ENCODE measurements at regions not wholly inside any gene's neighbourhood (a gene's known extent, or its start where the extent isn't known, plus 50 kb on each side); places are given as distances from the start of the nearest gene placed in this dataset.

- in situ Hi-C loops (cut with MboI; ENCODE audit: low pct_unique_long_range_greater_than_20kb in 2 of 9, low sequenced_read_pairs in 9 of 9, unreplicated experiment in 9 of 9) = no loop called here
- H3K27ac ChIP-seq = no peak overlapping the region
These were observed 149.7 kb upstream of the TANK start for GRCh38 chr2:161010503-161011015.

GRCh38 chr2:161017780-161018470 lies 142.3 kb upstream of the TANK start:
- in situ Hi-C loops (cut with MboI; ENCODE audit: low pct_unique_long_range_greater_than_20kb in 2 of 9, low sequenced_read_pairs in 9 of 9, unreplicated experiment in 9 of 9) = no loop called here
- no peak overlapping the region for H3K4me3 ChIP-seq
- WGBS, 10 experiments = 17 to 93% (median 63%) methylated on average over 1 to 3 of the region's 3 CpGs; no CpG with 5 or more reads in 2 of the 10 experiments
- H3K27ac ChIP-seq = no peak overlapping the region
- no peaks in the 10 kb centered on the region for H3K4me1 ChIP-seq (replicated peaks in 1 of 2)
- peak in 2 of 8 experiments; percentile 21 to 25 for ATAC-seq (replicated peaks in 6 of 8)

More at GRCh38 chr2:161010503-161011015, 149.7 kb upstream of the TANK start:
- no peak for ATAC-seq (replicated peaks in 6 of 8)
- Histone ChIP-seq H3K4me3 (no peak overlapping the region), H3K4me1 (replicated peaks in 1 of 2) (no peaks in the 10 kb centered on the region)
- 50 to 100% methylated on average over 1 to 2 of the region's 7 CpGs; no CpG with 5 or more reads in 8 of the 10 experiments for WGBS, 10 experiments

- in situ Hi-C loops (cut with MboI; ENCODE audit: low pct_unique_long_range_greater_than_20kb in 2 of 9, low sequenced_read_pairs in 9 of 9, unreplicated experiment in 9 of 9) = no loop called here
- Histone ChIP-seq H3K27ac (no peak overlapping the region), H3K4me1 (replicated peaks in 1 of 2) (no peaks in the 10 kb centered on the region), H3K4me3 (no peak overlapping the region)
- no peak for ATAC-seq (replicated peaks in 6 of 8)
- 36 to 97% (median 67%) methylated on average over 2 to 5 of the region's 5 CpGs; no CpG with 5 or more reads in 1 of the 10 experiments for whole genome bisulfite sequencing, 10 experiments
These were observed 140.9 kb upstream of the TANK start for GRCh38 chr2:161019311-161019710.

GRCh38 chr2:161020437-161020836 lies 139.8 kb upstream of the TANK start:
- no peak for ATAC-seq (replicated peaks in 6 of 8)
- Histone ChIP-seq H3K27ac (no peak overlapping the region), H3K4me3 (no peak overlapping the region), H3K4me1 (replicated peaks in 1 of 2) (no peaks in the 10 kb centered on the region)
- in situ Hi-C loops (cut with MboI; ENCODE audit: low pct_unique_long_range_greater_than_20kb in 2 of 9, low sequenced_read_pairs in 9 of 9, unreplicated experiment in 9 of 9) = no loop called here
- 71 to 100% (median 86%) methylated on average over 1 to 2 of the region's 2 CpGs; no CpG with 5 or more reads in 3 of the 10 experiments for WGBS, 10 experiments

GRCh38 chr2:161028581-161028980 lies 131.6 kb upstream of the TANK start:
- H3K27ac ChIP-seq = no peak overlapping the region
- WGBS, 10 experiments = 83 to 100% (median 100%) methylated on average over 1 of the region's 1 CpG; no CpG with 5 or more reads in 3 of the 10 experiments
- in situ Hi-C loops (cut with MboI; ENCODE audit: low pct_unique_long_range_greater_than_20kb in 2 of 9, low sequenced_read_pairs in 9 of 9, unreplicated experiment in 9 of 9) = no loop called here
- H3K4me1 ChIP-seq (replicated peaks in 1 of 2) = no peaks in the 10 kb centered on the region
- no peak overlapping the region for H3K4me3 ChIP-seq
- ATAC-seq (replicated peaks in 6 of 8) = no peak

DNA sequence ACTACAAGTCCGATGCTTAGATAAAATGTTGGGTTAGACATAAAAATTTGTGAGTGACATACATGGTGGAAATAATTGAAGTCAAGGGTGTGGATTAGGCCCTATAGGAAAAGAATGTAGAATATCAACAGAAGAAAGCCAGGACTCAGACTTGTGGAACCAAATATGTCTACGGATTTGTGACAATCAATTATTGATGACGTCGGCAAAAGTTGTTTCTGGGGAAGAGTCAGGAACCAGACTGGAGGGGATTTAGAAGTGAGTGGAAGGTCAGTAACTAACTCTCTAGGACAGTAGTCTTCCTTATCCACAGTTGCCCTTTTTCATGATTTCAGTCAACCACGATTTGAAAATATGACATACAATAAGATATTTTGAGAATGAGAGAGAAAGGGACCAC lies 130.9 kb upstream of the TANK start:
- no peak overlapping the region for H3K4me3 ChIP-seq
- ATAC-seq (replicated peaks in 6 of 8) = no peak
- WGBS, 10 experiments = 76 to 100% (median 89%) methylated on average over 2 to 5 of the region's 5 CpGs
- H3K4me1 ChIP-seq (replicated peaks in 1 of 2) = no peaks in the 10 kb centered on the region
- H3K27ac ChIP-seq = no peak overlapping the region
- in situ Hi-C loops (cut with MboI; ENCODE audit: low pct_unique_long_range_greater_than_20kb in 2 of 9, low sequenced_read_pairs in 9 of 9, unreplicated experiment in 9 of 9) = no loop called here

DNA sequence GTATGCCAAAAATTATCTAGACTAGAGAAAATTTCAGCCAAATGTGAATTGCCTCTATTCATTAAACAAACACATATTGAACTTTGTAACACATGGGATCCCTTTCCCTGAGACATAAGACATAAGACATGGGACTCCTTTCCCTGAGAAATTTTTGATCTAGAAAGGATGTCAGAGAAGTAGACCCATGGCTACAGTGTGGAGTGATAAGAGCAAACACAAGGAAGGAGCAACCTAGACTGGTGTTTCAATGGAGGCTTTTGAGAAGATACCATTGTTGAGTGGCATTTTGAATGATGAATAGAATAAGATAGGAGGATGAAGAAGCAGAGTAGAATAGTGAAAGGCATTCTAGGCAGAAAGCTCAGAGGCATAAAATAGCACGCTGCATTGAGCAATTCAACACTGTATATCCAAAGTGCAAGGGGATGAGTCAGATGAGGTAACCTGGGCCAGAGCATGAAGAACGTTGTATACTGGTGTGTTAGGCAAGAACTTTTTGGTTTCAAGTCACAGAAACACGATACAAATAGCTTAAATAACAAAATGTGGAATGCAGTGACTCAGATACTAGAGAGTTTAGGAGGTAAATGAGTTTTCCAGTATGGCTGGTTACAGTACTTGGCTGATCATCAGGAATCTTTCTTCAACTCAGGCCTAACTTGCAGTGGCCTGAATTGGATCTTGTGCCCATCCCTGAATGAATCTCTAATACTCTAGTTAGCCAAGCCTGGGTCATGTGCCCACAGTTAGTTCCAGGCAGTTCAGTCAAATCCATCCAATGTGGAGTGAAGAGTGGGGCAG lies 129.8 kb upstream of the TANK start:
- no peak overlapping the region for H3K4me3 ChIP-seq
- peak in 2 of 8 experiments; percentile 94 to 98 for ATAC-seq (replicated peaks in 6 of 8)
- no peaks in the 10 kb centered on the region for H3K4me1 ChIP-seq (replicated peaks in 1 of 2)
- WGBS, 10 experiments = 0 to 79% (median 63%) methylated on average over 1 to 3 of the region's 3 CpGs; no CpG with 5 or more reads in 2 of the 10 experiments
- in situ Hi-C loops (cut with MboI; ENCODE audit: low pct_unique_long_range_greater_than_20kb in 2 of 9, low sequenced_read_pairs in 9 of 9, unreplicated experiment in 9 of 9) = no loop called here
- no peak overlapping the region for H3K27ac ChIP-seq

DNA sequence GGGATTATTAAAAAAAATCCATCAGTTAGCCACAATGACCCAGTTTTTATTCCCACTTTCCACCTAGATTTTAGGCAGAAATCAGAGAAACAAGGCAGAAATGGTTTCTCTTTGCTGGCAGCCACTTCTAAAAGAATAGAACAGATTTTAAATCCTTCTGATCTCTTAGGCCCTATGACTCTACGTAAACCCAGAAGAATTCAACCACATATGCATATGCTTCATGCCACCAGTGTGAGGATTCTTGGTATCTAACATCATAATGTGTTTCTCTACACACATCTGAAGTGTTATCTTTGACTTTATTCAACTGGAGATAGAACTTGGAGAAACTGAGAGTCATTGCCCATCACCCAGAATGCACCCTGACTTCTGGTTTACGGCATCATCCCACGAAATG lies 128.7 kb upstream of the TANK start:
- H3K27ac ChIP-seq = no peak overlapping the region
- no peak overlapping the region for H3K4me3 ChIP-seq
- H3K4me1 ChIP-seq (replicated peaks in 1 of 2) = no peaks in the 10 kb centered on the region
- in situ Hi-C loops (cut with MboI; ENCODE audit: low pct_unique_long_range_greater_than_20kb in 2 of 9, low sequenced_read_pairs in 9 of 9, unreplicated experiment in 9 of 9) = no loop called here
- WGBS, 10 experiments = 80 to 100% (median 90%) methylated on average over 1 to 3 of the region's 3 CpGs
- ATAC-seq (replicated peaks in 6 of 8) = peak in 1 of 8 experiments; percentile 31

GRCh38 chr2:161032635-161033034 lies 127.6 kb upstream of the TANK start:
- H3K27ac ChIP-seq = no peak overlapping the region
- H3K4me3 ChIP-seq = no peak overlapping the region
- no peaks in the 10 kb centered on the region for H3K4me1 ChIP-seq (replicated peaks in 1 of 2)
- in situ Hi-C loops (cut with MboI; ENCODE audit: low pct_unique_long_range_greater_than_20kb in 2 of 9, low sequenced_read_pairs in 9 of 9, unreplicated experiment in 9 of 9) = no loop called here
- 80 to 100% (median 95%) methylated on average over 1 to 6 of the region's 7 CpGs; no CpG with 5 or more reads in 5 of the 10 experiments for WGBS, 10 experiments
- no peak for ATAC-seq (replicated peaks in 6 of 8)

- no peak for ATAC-seq (replicated peaks in 6 of 8)
- Histone ChIP-seq H3K4me3 (no peak overlapping the region), H3K27ac (no peak overlapping the region), H3K4me1 (replicated peaks in 1 of 2) (no peaks in the 10 kb centered on the region)
- in situ Hi-C loops (cut with MboI; ENCODE audit: low pct_unique_long_range_greater_than_20kb in 2 of 9, low sequenced_read_pairs in 9 of 9, unreplicated experiment in 9 of 9) = no loop called here
- WGBS, 10 experiments = 18 to 100% (median 67%) methylated on average over 1 to 2 of the region's 2 CpGs; no CpG with 5 or more reads in 3 of the 10 experiments
These were observed 127.1 kb upstream of the TANK start for GRCh38 chr2:161033059-161033660.

DNA sequence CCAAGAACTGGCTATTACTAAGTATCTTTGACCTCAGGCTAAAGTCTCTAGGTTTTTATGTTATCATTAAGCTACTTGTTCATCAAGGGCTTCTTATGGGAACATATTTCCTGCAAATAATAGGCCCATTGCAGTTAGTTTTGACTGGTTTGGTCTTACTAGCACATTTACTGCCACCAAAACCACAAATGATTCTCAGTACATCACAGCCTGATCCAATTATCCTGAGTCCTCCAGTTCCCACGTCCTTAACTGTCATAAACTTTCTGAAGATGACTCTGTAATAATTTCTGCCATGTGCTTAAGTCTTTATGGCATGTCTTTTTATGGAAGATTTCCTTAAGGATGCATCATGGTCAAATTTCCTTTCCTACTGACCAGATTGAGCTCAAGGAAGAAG lies 123.3 kb upstream of the TANK start:
- no peak for ATAC-seq (replicated peaks in 6 of 8)
- in situ Hi-C loops (cut with MboI; ENCODE audit: low pct_unique_long_range_greater_than_20kb in 2 of 9, low sequenced_read_pairs in 9 of 9, unreplicated experiment in 9 of 9) = no loop called here
- H3K27ac ChIP-seq = no peak overlapping the region
- H3K4me1 ChIP-seq (replicated peaks in 1 of 2) = peaks cover 0 to under 1% of the 10 kb centered on the region in 2 donors
- H3K4me3 ChIP-seq = no peak overlapping the region
- 0 to 100% (median 58%) methylated on average over 1 of the region's 1 CpG; no CpG with 5 or more reads in 2 of the 10 experiments for WGBS, 10 experiments

DNA sequence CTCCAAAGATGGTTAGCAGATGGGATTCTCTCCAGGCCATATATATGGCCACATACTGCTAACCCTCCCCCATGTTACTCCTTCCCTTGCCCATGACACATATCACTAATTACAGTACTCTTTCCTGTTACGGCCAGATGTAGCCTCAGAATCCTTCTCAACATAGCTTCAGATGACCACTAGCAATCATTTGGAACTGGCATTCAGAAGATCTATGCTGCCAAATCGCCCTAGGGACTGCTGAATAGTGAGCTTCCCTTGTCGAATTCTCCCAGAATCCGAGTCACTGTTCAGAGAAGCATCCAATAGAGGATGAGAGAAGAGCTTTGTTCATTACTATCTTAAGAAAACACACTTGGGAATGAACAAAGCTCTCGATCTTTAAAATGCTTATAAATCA lies 121.2 kb upstream of the TANK start:
- WGBS, 10 experiments = 53 to 92% (median 83%) methylated on average over 1 to 5 of the region's 5 CpGs; no CpG with 5 or more reads in 1 of the 10 experiments

GRCh38 chr2:161041356-161041755 lies 118.9 kb upstream of the TANK start:
- WGBS, 10 experiments = 0 to 57% (median 41%) methylated on average over 1 to 2 of the region's 2 CpGs; no CpG with 5 or more reads in 2 of the 10 experiments
- in situ Hi-C loops (cut with MboI; ENCODE audit: low pct_unique_long_range_greater_than_20kb in 2 of 9, low sequenced_read_pairs in 9 of 9, unreplicated experiment in 9 of 9) = no loop called here
- H3K27ac ChIP-seq = no peak overlapping the region
- no peak overlapping the region for H3K4me3 ChIP-seq
- no peak for ATAC-seq (replicated peaks in 6 of 8)
- peaks cover 20 to 23% of the 10 kb centered on the region in 2 donors for H3K4me1 ChIP-seq (replicated peaks in 1 of 2)

More for the DNA sequence above, 121.2 kb upstream of the TANK start:
- H3K27ac ChIP-seq = no peak overlapping the region
- in situ Hi-C loops (cut with MboI; ENCODE audit: low pct_unique_long_range_greater_than_20kb in 2 of 9, low sequenced_read_pairs in 9 of 9, unreplicated experiment in 9 of 9) = no loop called here
- peaks cover 10 to 18% of the 10 kb centered on the region in 2 donors for H3K4me1 ChIP-seq (replicated peaks in 1 of 2)
- H3K4me3 ChIP-seq = no peak overlapping the region
- no peak for ATAC-seq (replicated peaks in 6 of 8)
